Karpas-422 (cell line): ENCODE measurements at regions not wholly inside any gene's neighbourhood (a gene's known extent, or its start where the extent isn't known, plus 50 kb on each side); places are given as distances from the start of the nearest gene placed in this dataset.

Experiments used
- DNase-seq: peaks from one replicate; pipeline ENCODE4 v3.0.0-alpha.2; 2015
- H2AFZ ChIP-seq: fragments of 200-600 bp; sonication (generic); 2 replicates; pipeline ENCODE4 v1.6.1; 2014; ENCODE audit warnings: antibody characterized with exemption, low read length, mixed read lengths
- H3K27ac ChIP-seq: fragments of 200-600 bp; sonication (generic); 2 replicates; pipeline ENCODE4 v1.5.1; 2014; ENCODE audit warnings: mild to moderate bottlenecking, low read length, moderate library complexity
- H3K27me3 ChIP-seq: fragments of 200-600 bp; sonication (generic); 2 replicates; pipeline ENCODE4 v1.6.1; 2014; ENCODE audit warnings: low read length, mixed read lengths
- H3K36me3 ChIP-seq: fragments of 200-600 bp; sonication (generic); 2 replicates; pipeline ENCODE4 v1.6.1; 2014; ENCODE audit warnings: low read length, mixed read lengths; ENCODE audit not compliant: insufficient read depth
- H3K4me1 ChIP-seq: fragments of 200-600 bp; sonication (generic); 2 replicates; pipeline ENCODE4 v1.6.1; 2014; ENCODE audit warnings: mild to moderate bottlenecking, low read length, mixed read lengths
- H3K4me2 ChIP-seq: fragments of 200-600 bp; sonication (generic); 2 replicates; pipeline ENCODE4 v1.6.1; 2014; ENCODE audit warnings: low read length, low read depth, mild to moderate bottlenecking; ENCODE audit not compliant: poor library complexity, severe bottlenecking
- H3K4me3 ChIP-seq: fragments of 200-600 bp; sonication (generic); 2 replicates; pipeline ENCODE4 v1.5.1; 2014; ENCODE audit warnings: mild to moderate bottlenecking, antibody characterized with exemption, low read length, mixed read lengths
- H3K79me2 ChIP-seq: fragments of 200-600 bp; sonication (generic); 2 replicates; pipeline ENCODE4 v1.6.1; 2014; ENCODE audit warnings: mild to moderate bottlenecking, low read length, mixed read lengths
- H3K9ac ChIP-seq: fragments of 200-600 bp; sonication (generic); 2 replicates; pipeline ENCODE4 v1.6.0; 2014; ENCODE audit warnings: low read length
- H3K9me2 ChIP-seq: fragments of 200-600 bp; sonication (generic), shearing (Covaris generic); replicated peaks from 2 replicates; pipeline ENCODE4 v1.6.0; 2014; ENCODE audit warnings: mild to moderate bottlenecking, low read length, moderate library complexity; ENCODE audit not compliant: insufficient read depth
- H3K9me3 ChIP-seq: fragments of 300-700, 200-600 bp; sonication (generic); 2 replicates; pipeline ENCODE4 v1.6.1; 2014; ENCODE audit warnings: low read length, mixed read lengths
- H4K20me1 ChIP-seq: fragments of 200-600 bp; sonication (generic); 2 replicates; pipeline ENCODE4 v1.6.1; 2014; ENCODE audit warnings: mild to moderate bottlenecking, antibody characterized with exemption, low read length, low read depth; ENCODE audit not compliant: insufficient read depth

- no peaks in the 10 kb centered on the region for H3K36me3 ChIP-seq
- no peak overlapping the region for H2AFZ ChIP-seq
- no peaks in the 10 kb centered on the region for H3K79me2 ChIP-seq
- H3K9me3 ChIP-seq: no peaks in the 10 kb centered on the region
- no peak overlapping the region for H3K4me3 ChIP-seq
- H3K9me2 ChIP-seq: no peaks in the 10 kb centered on the region
- no peaks in the 10 kb centered on the region for H3K4me1 ChIP-seq
- H3K27ac ChIP-seq: no peak overlapping the region
- H4K20me1 ChIP-seq: no peaks in the 10 kb centered on the region
- no peak overlapping the region for H3K4me2 ChIP-seq
- no peak overlapping the region for H3K9ac ChIP-seq
- DNase-seq: no peak
- no peaks in the 10 kb centered on the region for H3K27me3 ChIP-seq
These were observed 138.7 kb downstream of the TRIM29 start for GRCh38 chr11:119999220-119999619.

GRCh38 chr11:119996556-119996955 is 141.4 kb downstream of the TRIM29 start:
- no peak overlapping the region for H3K9ac ChIP-seq
- H3K4me1 ChIP-seq: no peaks in the 10 kb centered on the region
- DNase-seq: no peak
- no peak overlapping the region for H3K4me3 ChIP-seq
- no peaks in the 10 kb centered on the region for H3K9me3 ChIP-seq
- H3K4me2 ChIP-seq: no peak overlapping the region
- H3K9me2 ChIP-seq: no peaks in the 10 kb centered on the region
- H3K36me3 ChIP-seq: no peaks in the 10 kb centered on the region
- H2AFZ ChIP-seq: no peak overlapping the region
- H3K27ac ChIP-seq: no peak overlapping the region
- H4K20me1 ChIP-seq: no peaks in the 10 kb centered on the region
- no peaks in the 10 kb centered on the region for H3K27me3 ChIP-seq
- no peaks in the 10 kb centered on the region for H3K79me2 ChIP-seq

GRCh38 chr11:119995730-119996491 is 142.0 kb downstream of the TRIM29 start:
- H2AFZ ChIP-seq: no peak overlapping the region
- no peaks in the 10 kb centered on the region for H3K9me2 ChIP-seq

GRCh38 chr11:119993722-119994121 is 144.2 kb downstream of the TRIM29 start:
- no peak overlapping the region for H3K4me2 ChIP-seq
- H3K27me3 ChIP-seq: no peaks in the 10 kb centered on the region
- H3K9me2 ChIP-seq: no peaks in the 10 kb centered on the region

More at GRCh38 chr11:119995730-119996491, 142.0 kb downstream of the TRIM29 start:
- Histone ChIP-seq H3K4me1 (no peaks in the 10 kb centered on the region), H4K20me1 (no peaks in the 10 kb centered on the region), H3K27ac (no peak overlapping the region), H3K27me3 (no peaks in the 10 kb centered on the region), H3K9ac (no peak overlapping the region), H3K9me3 (no peaks in the 10 kb centered on the region), H3K36me3 (no peaks in the 10 kb centered on the region), H3K4me3 (no peak overlapping the region), H3K79me2 (no peaks in the 10 kb centered on the region), H3K4me2 (no peak overlapping the region)
- no peak for DNase-seq

GRCh38 chr11:119992171-119993051 is 145.5 kb downstream of the TRIM29 start:
- Histone ChIP-seq H3K79me2 (no peaks in the 10 kb centered on the region), H3K9me2 (no peaks in the 10 kb centered on the region), H4K20me1 (no peaks in the 10 kb centered on the region), H3K9ac (no peak overlapping the region), H3K9me3 (no peaks in the 10 kb centered on the region), H3K27ac (no peak overlapping the region), H2AFZ (no peak overlapping the region), H3K4me3 (no peak overlapping the region), H3K4me1 (no peaks in the 10 kb centered on the region), H3K36me3 (no peaks in the 10 kb centered on the region), H3K4me2 (no peak overlapping the region), H3K27me3 (no peaks in the 10 kb centered on the region)
- DNase-seq: no peak

More at GRCh38 chr11:119993722-119994121, 144.2 kb downstream of the TRIM29 start:
- Histone ChIP-seq H2AFZ (no peak overlapping the region), H3K4me3 (no peak overlapping the region), H3K4me1 (no peaks in the 10 kb centered on the region), H3K36me3 (no peaks in the 10 kb centered on the region), H3K9ac (no peak overlapping the region), H3K27ac (no peak overlapping the region), H3K79me2 (no peaks in the 10 kb centered on the region), H3K9me3 (no peaks in the 10 kb centered on the region), H4K20me1 (no peaks in the 10 kb centered on the region)
- no peak for DNase-seq

GRCh38 chr11:119991669-119992068 is 146.2 kb downstream of the TRIM29 start:
- H2AFZ ChIP-seq: no peak overlapping the region
- no peaks in the 10 kb centered on the region for H4K20me1 ChIP-seq
- H3K36me3 ChIP-seq: no peaks in the 10 kb centered on the region
- H3K79me2 ChIP-seq: no peaks in the 10 kb centered on the region
- H3K27me3 ChIP-seq: no peaks in the 10 kb centered on the region
- H3K9me2 ChIP-seq: no peaks in the 10 kb centered on the region
- no peak overlapping the region for H3K4me3 ChIP-seq
- H3K9me3 ChIP-seq: no peaks in the 10 kb centered on the region
- no peak overlapping the region for H3K9ac ChIP-seq
- H3K27ac ChIP-seq: no peak overlapping the region
- no peaks in the 10 kb centered on the region for H3K4me1 ChIP-seq
- DNase-seq: no peak
- no peak overlapping the region for H3K4me2 ChIP-seq

GRCh38 chr11:119991022-119991404 is 146.9 kb downstream of the TRIM29 start:
- Histone ChIP-seq H3K9me2 (no peaks in the 10 kb centered on the region), H3K27me3 (no peaks in the 10 kb centered on the region), H3K4me3 (no peak overlapping the region), H3K27ac (no peak overlapping the region), H3K79me2 (no peaks in the 10 kb centered on the region), H3K9ac (no peak overlapping the region), H3K36me3 (no peaks in the 10 kb centered on the region), H3K9me3 (no peaks in the 10 kb centered on the region), H2AFZ (no peak overlapping the region), H3K4me2 (no peak overlapping the region), H4K20me1 (no peaks in the 10 kb centered on the region), H3K4me1 (no peaks in the 10 kb centered on the region)
- DNase-seq: no peak

GRCh38 chr11:119990309-119991021 is 147.4 kb downstream of the TRIM29 start:
- H3K9me2 ChIP-seq: no peaks in the 10 kb centered on the region
- no peaks in the 10 kb centered on the region for H3K4me1 ChIP-seq
- no peak for DNase-seq

More at GRCh38 chr11:119990309-119991021, 147.4 kb downstream of the TRIM29 start:
- no peak overlapping the region for H3K9ac ChIP-seq
- no peak overlapping the region for H2AFZ ChIP-seq
- H3K27me3 ChIP-seq: no peaks in the 10 kb centered on the region
- no peaks in the 10 kb centered on the region for H4K20me1 ChIP-seq
- no peaks in the 10 kb centered on the region for H3K36me3 ChIP-seq
- H3K4me3 ChIP-seq: no peak overlapping the region
- H3K79me2 ChIP-seq: no peaks in the 10 kb centered on the region
- H3K9me3 ChIP-seq: no peaks in the 10 kb centered on the region
- no peak overlapping the region for H3K4me2 ChIP-seq
- no peak overlapping the region for H3K27ac ChIP-seq
